GM21390 (cell line): ENCODE measurements at regions not wholly inside any gene's neighbourhood (a gene's known extent, or its start where the extent isn't known, plus 50 kb on each side); places are given as distances from the start of the nearest gene placed in this dataset.

Experiments used
- ATAC-seq: cut with Tn5 transposase; IDR thresholded peaks from one replicate; pipeline ENCODE4 v1.9.1; 2021; ENCODE audit not compliant: unreplicated experiment

DNA sequence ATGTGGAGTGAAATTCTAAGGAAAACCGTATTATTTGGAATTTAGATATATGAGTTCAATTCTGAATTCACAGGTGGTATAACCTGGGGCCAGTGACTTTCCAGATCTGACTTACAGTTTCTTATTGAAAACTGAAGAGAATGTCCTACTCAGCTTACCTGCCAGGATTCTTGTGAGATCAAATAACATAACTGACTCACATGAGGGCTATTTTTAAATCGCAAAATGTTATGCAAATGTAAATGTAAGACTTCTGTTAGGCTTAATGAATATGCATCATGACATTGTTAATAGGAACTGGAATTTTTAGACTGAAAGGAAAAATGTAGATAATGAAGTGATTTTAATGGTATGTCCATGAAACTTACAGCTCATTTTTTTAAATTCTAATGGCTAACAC, 1142.1 kb downstream of the FLRT2 start:
- no peak for ATAC-seq

DNA sequence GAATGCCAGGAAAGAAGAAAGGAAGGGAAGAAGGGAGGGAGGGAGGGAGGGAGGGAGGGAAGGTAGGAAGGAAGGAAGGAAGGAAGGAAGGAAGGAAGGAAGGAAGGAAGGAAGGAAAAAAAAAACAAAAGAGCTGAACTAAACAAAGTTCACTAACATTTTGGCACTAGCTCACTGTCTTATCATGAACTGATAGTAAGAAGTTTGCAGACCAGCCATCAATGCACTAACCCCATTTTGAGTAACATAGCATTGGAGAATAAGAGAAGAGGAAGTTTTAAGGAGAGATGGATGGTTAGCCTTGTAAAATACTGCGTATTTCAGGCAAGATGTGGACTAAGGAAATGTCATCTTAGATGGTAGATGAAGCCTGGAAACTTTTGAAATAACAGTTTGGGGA, 1136.0 kb downstream of the FLRT2 start:
- ATAC-seq: no peak

DNA sequence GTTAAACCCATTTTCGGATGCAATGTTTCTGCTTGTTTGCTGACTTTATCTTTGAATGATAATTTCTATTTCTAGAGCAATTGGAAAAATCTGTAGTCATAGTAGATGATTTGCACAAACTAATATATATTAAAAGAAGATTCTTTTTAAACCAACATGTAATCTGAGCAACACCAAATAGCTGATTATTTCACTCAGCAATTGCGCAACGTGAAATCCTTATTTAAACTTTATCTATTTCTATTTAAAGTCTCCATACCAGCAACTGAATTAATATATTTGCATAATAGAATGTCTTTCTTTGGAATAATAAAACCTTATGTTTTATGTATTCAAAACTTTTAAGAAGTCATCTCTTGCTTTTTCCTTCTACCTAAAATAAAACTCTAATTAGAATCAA, 1132.4 kb downstream of the FLRT2 start:
- no peak for ATAC-seq

DNA sequence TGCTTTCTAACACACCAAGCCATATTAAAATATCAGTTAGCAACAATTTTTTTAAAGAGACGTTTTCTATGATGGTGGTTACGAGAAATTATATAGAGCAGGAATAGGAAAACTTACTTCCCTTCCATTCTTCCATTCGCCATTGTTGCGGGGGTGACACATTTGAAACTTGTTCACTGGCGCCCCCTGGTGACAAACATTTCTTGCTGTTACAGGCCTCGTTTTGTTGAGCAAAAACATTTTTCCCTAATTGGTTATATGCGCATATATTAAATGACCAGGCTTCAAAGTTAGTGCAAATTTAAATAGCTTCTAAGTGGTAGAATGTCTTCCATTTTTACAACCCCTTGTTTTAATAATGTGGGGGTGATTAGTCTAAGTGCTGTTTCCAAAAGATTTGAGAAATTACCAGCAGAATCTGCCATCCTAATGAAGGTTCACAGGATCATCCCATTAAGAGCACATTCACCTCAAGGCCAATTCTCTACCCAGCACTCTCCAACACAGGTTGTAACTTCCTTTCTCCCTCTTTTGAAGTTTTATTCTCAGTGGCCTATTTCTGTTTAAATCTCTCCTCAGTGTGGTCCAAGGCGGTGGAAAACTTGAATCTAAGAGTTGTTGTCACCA, 1124.7 kb downstream of the FLRT2 start:
- no peak for ATAC-seq

DNA sequence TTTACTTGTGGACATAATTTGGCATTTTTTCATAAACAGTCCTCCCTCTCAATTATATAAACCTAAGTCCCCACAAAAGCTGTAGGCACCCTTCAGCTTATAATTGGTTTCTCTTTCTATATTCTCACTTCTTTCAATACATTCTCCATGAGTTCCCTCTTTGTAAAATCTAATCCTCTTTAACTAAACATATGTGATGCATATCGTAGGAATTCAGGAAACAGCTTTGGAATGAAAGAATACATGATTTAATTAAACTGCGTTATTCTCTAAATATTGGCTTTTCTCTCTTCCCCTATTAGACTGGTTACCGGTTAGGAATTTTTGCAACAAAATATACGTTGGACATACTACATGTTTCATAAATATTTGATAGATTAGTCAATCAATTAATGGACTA, 1122.6 kb downstream of the FLRT2 start:
- no peak for ATAC-seq

DNA sequence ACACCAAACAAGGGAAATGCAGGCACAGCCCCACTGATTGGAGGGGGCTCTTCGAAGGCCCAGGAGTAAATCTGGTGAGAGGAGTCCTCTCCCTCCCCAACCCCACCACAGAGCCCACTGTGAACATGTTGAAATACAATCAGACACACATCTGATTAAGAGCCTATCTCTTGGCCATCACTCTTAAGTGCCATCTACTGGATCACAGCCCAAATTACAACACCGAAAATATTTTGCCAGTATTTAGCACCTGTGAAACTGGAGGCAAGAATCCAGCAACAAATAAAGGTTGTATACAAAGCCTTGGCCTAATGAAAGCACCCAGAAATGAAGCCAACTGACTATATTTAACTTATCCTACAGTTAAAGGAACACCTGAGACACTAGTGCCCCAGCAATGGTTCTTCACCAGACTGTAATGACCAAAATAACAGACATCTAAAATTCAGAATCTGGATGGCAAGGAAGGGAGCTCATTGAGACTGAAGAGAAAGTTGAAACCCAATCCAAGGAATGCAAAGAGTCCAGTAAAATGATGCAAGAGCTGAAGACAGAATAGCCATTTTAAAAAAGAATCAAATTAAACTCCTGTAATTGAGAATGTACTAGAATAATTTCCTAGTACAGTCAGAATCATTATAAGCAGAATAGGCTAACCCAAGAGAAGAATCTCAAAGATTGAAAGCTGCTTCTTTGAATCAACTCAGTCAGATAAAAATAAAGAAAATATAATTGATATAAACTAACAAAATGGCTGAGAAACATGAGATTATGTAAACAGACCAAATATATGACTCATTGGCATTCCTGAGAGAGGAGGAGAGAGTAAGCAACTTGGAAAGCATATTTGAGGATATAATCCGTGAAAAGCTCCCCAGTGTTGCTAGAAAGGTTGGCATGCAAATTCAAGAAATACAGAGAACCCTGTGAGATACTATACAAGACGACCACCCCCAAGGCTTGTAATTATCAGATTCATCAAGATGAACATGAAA, 1117.0 kb downstream of the FLRT2 start:
- no peak for ATAC-seq

DNA sequence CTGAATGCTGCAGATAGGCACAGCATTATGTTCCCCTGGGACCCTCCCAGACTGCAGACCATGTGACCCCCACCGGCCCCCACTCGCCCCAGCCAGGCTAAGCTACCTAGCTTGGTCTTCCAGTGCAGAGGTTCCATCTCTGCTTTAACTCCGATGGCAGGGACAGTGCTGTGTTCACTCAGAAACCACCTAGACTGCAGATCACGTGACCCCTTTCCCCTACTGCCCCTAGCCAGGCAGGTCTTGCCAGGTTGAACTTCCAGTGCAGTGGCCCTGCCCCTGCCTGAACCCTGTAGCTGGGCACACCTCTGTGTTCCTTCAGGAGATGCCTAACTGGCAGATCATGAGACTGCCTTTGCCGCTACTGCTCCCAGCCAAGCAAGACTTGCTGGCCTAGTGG, 1116.2 kb downstream of the FLRT2 start:
- no peak for ATAC-seq

DNA sequence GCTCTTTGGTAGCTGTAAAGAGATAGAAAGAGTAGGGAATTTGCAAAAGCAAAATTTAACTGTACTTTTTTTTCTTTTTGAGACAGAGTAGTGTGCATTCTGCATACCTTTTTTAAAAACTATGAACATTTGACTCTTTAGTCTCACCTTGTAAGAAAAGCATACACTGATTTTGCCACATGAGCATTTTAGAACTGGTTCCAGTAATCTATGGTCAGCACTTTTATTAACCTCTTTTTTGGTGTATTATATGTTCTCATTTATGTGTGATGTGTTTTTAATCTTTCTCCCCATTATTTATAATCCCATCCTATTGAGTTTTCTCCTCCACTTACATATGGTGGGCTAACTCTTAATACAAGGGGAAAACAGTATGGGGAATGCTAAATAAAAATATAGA, 1111.4 kb downstream of the FLRT2 start:
- ATAC-seq: no peak

DNA sequence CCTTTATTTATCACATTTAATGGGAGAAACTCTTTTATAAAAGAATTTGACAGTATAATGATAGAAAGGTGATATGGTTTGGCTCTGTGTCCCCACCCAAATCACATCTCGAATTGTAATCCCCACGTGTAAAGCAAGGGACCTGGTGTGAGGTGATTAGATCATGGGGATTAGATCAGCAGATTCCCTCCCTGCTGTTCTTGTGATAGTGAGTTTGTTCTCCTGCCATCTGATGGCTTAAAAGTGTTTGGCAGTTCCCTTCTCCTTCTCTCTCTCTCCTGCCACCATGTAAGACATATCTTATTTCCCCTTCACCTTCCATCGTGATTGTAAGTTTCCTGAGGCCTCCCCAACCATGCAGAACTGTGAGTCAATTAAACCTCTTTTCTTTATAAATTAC, 1110.3 kb downstream of the FLRT2 start:
- no peak for ATAC-seq

DNA sequence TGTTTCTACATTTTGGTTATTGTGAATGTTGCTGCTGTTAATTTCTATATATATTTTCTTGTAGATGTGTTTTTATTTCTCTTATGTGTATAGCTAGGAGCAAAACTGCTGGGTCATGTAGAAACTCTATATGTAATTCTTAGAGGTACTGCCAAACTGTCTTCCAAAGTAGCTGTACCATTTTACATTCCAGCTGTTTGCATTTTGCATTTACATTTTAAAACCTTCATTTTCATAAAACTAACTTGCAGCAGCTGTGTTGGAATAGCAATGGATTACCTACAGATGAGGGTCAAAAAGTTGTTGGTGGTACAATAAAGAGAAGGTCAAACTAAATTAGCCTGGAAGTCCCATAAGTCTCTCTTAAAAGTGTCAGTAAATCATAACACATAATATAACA, 1109.7 kb downstream of the FLRT2 start:
- ATAC-seq: no peak

DNA sequence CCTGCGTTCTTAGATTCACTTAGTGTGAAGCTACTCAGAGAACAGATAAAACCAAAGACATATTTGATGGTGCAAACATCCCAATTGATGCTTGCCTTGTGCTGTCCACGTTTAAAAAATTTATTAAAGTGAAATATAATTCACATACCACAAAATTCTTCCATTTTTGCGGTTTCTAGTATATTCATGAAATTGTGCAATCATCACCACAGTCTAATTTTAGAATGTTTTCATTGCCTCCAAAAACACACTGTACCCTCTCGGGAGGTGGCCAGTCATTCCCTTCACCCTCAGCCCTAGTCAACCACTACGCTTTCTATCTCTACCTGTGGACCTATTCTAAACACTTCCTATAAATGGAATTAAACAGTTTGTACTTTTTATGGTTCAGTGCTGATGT, 1109.2 kb downstream of the FLRT2 start:
- no peak for ATAC-seq

DNA sequence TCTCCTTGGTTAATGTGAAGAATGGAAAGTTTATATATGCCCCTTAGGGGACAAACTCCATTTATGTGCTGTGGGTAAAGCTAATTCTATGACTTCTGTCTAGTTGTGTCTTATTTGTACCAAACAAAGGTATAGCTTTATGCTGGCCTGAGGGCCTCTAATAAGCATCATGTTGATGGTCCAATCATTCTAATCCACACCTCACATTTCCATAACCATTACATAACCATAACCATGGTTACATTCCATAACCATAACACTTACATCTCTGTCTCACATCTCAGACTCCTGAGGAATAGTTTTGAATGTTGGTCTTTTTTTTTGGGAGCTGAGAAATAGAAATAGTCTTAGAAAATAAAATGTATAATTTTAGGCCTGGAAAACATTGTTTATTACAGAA, 1097.1 kb downstream of the FLRT2 start:
- ATAC-seq: no peak

DNA sequence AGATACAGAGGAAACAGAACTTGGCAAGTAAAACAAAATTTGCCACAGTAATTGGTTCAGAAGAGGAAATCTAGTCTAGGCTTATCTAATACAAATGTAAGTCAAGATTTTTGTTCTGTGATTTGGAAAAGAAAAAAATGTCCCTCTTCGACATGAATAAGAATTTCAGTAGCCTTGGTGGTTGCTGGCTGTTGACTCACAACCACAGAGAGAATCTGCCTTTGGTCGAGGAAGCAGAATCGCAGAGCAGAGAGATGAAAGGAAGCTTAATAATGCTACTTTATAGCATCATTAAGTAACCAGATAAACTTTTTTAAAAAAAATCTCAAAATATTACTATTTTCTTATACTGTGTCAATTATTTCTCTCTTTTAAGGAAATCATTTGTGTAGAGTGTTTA, 1096.6 kb downstream of the FLRT2 start:
- ATAC-seq: no peak

DNA sequence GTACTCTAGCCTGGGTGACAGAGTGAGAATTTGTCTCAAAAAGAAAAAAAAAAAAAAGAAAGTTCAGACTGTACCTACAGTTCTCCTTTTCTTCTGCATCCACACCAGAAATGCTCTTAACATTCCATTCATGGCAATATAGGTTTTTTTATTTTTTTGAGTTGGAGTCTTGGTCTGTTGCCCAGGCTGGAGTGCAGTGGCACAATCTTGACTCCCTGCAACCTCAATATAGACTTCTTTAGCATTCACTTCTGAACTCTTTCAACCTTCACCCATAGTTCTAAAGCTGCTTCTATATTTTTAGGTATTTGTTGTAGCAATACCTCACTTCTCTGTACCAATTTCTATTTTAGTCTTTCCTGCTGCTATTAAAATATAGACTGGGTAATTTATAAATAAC, 1095.7 kb downstream of the FLRT2 start:
- no peak for ATAC-seq

DNA sequence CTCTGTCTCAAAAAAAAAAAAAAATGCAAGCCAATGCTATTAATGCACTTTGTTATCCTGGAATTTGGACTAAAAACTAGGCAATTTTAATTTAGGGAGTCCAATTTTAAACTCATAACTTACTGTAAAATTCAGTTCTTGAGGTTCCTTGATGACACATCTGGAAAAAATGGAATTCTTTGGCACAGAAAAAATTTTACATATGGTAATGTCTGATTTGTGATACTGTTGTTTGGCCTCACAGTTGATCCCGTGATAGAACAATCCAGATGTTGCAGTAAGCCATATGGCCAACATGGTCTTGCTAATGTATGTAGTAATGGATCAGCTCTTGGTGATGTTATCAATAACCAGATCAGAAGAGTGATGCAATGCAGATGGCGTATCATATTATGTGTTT, 1089.8 kb downstream of the FLRT2 start:
- ATAC-seq: no peak

DNA sequence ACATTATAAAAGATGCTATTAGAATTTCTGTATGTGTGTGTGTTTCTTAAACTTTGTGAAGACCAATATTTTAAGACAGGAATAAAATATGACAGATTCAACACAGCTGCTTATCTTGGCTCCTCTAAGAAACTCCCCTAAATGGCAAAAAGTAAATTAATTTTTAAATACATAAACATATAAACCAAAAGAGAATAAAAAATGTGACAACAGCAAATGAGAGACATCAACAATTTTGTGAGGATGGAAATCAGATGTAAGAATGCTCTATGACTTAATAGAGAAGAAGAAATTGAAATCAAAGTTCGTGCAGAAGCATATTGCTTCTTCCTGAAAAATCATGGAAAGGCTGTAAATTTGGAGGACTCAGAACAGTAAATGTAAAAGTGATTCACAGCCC, 1083.8 kb downstream of the FLRT2 start:
- ATAC-seq: no peak

DNA sequence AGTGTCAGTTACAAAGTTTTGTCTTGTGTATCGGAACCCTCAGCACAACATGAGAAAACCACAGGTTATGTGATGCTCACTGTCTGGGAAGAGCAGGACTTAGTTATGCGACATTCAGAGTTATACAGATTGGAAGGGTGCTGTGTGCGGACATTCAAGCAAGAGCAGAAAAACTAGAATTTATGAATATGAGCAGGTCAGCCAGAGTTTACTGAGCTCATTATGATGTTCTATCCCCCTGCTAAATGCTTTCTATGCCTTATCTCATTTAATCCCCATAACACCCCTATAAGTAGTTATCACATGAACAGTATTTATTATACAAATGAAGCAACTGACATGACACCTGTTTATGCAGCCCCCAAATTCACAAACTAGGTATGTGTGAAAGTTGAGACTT, 1083.2 kb downstream of the FLRT2 start:
- ATAC-seq: no peak

DNA sequence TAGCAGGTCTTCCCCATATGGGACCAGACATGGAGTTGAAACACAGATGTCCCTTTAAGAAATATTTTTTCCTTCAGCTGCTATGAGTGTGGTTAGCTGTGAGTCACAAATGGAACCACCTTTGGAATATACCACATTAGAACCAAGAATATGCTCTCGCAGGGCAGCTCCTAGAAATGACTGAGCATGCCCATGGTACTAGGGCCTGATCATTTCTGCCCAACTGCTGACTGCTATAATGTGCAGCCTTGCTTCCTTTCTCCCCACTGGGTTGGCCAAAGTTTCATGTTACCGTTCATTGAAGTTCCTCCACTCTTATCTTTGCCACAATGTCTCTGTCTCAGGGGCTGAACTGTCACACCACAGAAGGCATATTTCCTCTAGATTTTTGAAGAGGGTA, 1074.6 kb downstream of the FLRT2 start:
- no peak for ATAC-seq

DNA sequence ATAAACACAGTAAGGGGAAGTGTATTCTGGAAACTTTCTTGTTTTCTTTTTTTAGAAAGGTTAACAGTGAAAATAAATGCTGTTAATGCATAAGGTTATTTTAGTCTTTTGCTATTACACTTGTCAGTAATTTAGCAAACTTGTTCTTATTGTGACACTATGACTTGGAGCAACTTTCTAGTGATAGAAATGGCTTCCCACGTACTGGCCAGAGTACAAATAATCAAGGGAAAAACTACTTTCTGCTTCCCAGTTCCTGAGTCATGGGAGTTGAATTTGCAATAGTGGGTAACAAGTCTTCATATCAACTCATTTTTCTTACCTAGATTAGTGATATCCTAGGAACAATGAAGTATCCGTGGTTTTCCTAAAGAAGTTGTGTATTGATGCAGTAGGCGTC, 1072.3 kb downstream of the FLRT2 start:
- no peak for ATAC-seq

DNA sequence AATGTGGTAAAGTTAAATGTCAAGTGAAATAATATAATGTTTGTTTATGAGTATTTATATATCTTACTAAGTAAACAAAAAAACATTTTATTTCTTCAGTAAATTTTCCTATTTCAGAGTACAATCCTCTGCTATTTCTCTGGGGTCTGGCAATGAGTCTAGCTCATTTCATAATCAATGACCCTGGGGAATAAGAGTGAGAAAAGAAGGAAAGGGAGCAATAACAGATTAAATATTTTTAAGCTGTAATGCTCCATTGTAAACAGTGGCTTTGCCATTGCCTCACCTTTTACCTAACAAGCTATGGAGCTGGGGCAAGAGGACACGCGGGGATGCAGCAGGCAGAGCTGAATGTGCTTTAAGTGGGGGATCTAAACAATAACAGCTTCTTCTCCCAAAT, 1071.9 kb downstream of the FLRT2 start:
- ATAC-seq: no peak

DNA sequence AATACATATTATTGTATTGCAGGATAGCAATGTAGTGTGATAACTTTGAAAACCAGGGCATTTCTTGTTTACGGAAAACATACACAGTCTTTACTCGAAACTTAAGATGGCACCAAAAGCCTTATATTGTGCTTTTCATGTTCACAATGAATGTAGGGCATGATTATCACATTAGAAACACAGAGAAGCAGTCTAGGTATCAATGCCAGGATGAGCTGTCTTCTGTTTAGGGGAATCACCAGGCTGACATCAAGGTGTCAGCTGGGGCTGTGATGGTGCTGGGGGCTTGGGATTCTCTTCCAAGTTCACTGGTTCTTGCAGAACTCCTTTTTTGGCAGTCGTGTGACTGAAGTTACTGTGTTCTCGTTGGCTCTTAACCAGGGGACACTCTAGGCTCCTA, 1067.3 kb downstream of the FLRT2 start:
- ATAC-seq: no peak

DNA sequence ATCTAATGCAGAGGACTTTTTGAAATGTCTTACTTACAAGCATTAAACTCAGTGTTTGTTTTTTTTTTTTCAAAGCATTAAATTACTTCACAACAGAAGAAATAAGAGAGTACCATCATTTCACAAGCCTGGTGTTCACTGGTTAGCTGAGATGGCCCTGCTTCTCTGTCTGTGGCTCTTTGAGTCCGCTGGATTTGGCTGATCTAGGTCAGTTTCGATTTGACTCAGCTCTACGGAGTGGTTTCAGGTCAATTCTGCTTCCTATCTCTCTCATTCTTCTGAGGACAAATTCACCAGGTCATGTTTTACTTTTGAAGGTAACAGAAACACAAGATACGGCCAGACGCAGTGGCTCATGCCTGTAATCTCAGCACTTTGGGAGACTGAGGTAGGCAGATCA, 1066.1 kb downstream of the FLRT2 start:
- no peak for ATAC-seq

DNA sequence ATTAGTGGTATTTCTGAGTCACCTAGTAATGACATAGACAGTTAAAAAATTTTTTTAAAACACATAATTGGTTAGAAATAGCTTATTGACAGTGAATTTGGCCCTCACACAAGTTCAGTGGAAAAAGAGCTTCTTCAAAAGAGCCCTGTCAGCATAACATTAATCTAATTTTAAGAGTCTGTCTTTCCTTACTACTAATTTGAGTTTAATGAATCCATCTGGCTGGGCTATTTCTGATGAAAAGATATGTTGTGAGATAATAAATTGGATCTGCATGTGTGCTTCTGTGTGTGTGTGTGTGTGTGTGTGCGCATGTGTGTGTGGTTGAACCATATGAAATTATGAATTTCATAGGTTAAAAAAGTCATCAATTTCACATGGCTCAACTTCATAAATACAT, 1045.2 kb downstream of the FLRT2 start:
- no peak for ATAC-seq
